Osteocyte (in vitro differentiated cells): ENCODE measurements at regions not wholly inside any gene's neighbourhood (a gene's known extent, or its start where the extent isn't known, plus 50 kb on each side); places are given as distances from the start of the nearest gene placed in this dataset.

Experiments used
- DNase-seq: peaks from one replicate; pipeline ENCODE4 v3.0.0; 2021; ENCODE audit warnings: mixed read lengths; ENCODE audit not compliant: unreplicated experiment; ENCODE audit errors: extremely low spot score
- H3K27ac Mint-ChIP-seq: one replicate; pipeline ENCODE4 v1.8.0; 2021; ENCODE audit warnings: mild to moderate bottlenecking, mixed read lengths; ENCODE audit not compliant: unreplicated experiment
- H3K27me3 Mint-ChIP-seq: one replicate; pipeline ENCODE4 v1.8.0; 2021; ENCODE audit warnings: mixed read lengths; ENCODE audit not compliant: unreplicated experiment
- H3K36me3 Mint-ChIP-seq: one replicate; pipeline ENCODE4 v1.8.0; 2021; ENCODE audit warnings: mixed read lengths; ENCODE audit not compliant: unreplicated experiment
- H3K4me1 Mint-ChIP-seq: one replicate; pipeline ENCODE4 v1.8.0; 2021; ENCODE audit warnings: mixed read lengths; ENCODE audit not compliant: unreplicated experiment
- H3K4me3 Mint-ChIP-seq: one replicate; pipeline ENCODE4 v1.8.0; 2021; ENCODE audit warnings: mild to moderate bottlenecking, moderate library complexity, mixed read lengths; ENCODE audit not compliant: unreplicated experiment
- H3K9me3 Mint-ChIP-seq: one replicate; pipeline ENCODE4 v1.8.0; 2021; ENCODE audit warnings: mixed read lengths; ENCODE audit not compliant: unreplicated experiment
- CTCF ChIP-seq: fragments of 200-600 bp; sonication (generic); IDR thresholded peaks from 2 replicates; pipeline ENCODE4 v1.5.0; 2021; ENCODE audit warnings: antibody characterized with exemption, mild to moderate bottlenecking, moderate library complexity

- no peak overlapping the region for H3K4me3 Mint-ChIP-seq
- DNase-seq = no peak
- H3K27ac Mint-ChIP-seq = no peak overlapping the region
- H3K4me1 Mint-ChIP-seq = peaks cover 14% of the 10 kb centered on the region
- TF ChIP-seq CTCF = no peak
- no peaks in the 10 kb centered on the region for H3K27me3 Mint-ChIP-seq
- H3K36me3 Mint-ChIP-seq = no peaks in the 10 kb centered on the region
- no peaks in the 10 kb centered on the region for H3K9me3 Mint-ChIP-seq
Observed at GRCh38 chr5:21154526-21154925, 1166.5 kb upstream of the CDH18 start.

GRCh38 chr5:21152611-21153010 is 1164.6 kb upstream of the CDH18 start:
- no peak for TF ChIP-seq CTCF
- Mint-ChIP-seq H3K9me3 (peaks cover 6% of the 10 kb centered on the region), H3K27me3 (no peaks in the 10 kb centered on the region), H3K4me1 (peaks cover 14% of the 10 kb centered on the region), H3K4me3 (no peak overlapping the region), H3K36me3 (no peaks in the 10 kb centered on the region), H3K27ac (no peak overlapping the region)
- DNase-seq = no peak

GRCh38 chr5:21145376-21145775 is 1157.4 kb upstream of the CDH18 start:
- H3K4me1 Mint-ChIP-seq = no peaks in the 10 kb centered on the region
- no peak for TF ChIP-seq CTCF
- H3K9me3 Mint-ChIP-seq = peaks cover 9% of the 10 kb centered on the region
- no peak overlapping the region for H3K4me3 Mint-ChIP-seq
- no peak overlapping the region for H3K27ac Mint-ChIP-seq
- H3K36me3 Mint-ChIP-seq = no peaks in the 10 kb centered on the region
- H3K27me3 Mint-ChIP-seq = no peaks in the 10 kb centered on the region
- DNase-seq = no peak

DNA sequence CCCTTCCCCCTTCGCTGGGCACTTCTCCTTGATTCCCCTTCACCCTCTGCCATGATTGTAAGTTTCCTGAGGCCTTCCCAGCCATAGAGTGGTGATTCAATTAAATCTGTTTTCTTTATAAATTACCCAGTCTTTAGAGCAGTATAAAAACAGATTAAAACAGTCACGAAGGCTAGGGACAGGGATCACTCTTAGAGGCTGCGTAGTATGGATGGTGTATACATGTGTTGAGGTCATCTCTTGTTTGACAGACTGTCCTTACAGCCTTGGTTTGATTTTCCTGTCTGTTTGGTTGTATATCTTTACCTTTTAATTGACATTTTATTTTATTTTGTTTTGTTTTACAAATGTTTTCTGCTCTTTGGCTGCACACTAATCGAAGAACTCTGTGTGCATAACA is 1155.7 kb upstream of the CDH18 start:
- H3K27me3 Mint-ChIP-seq = no peaks in the 10 kb centered on the region
- TF ChIP-seq CTCF = no peak
- H3K4me3 Mint-ChIP-seq = no peak overlapping the region
- no peak overlapping the region for H3K27ac Mint-ChIP-seq
- DNase-seq = no peak
- peaks cover 6% of the 10 kb centered on the region for H3K9me3 Mint-ChIP-seq
- no peaks in the 10 kb centered on the region for H3K4me1 Mint-ChIP-seq
- H3K36me3 Mint-ChIP-seq = no peaks in the 10 kb centered on the region

- H3K4me1 Mint-ChIP-seq = no peaks in the 10 kb centered on the region
- H3K27ac Mint-ChIP-seq = no peak overlapping the region
- H3K27me3 Mint-ChIP-seq = no peaks in the 10 kb centered on the region
- no peak overlapping the region for H3K4me3 Mint-ChIP-seq
- no peak for DNase-seq
- no peaks in the 10 kb centered on the region for H3K36me3 Mint-ChIP-seq
- no peak for TF ChIP-seq CTCF
- H3K9me3 Mint-ChIP-seq = peaks cover 5% of the 10 kb centered on the region
Observed at GRCh38 chr5:21142791-21143190, 1154.8 kb upstream of the CDH18 start.
